CD8-positive, alpha-beta memory T cell (primary cell): ENCODE measurements at regions not wholly inside any gene's neighbourhood (a gene's known extent, or its start where the extent isn't known, plus 50 kb on each side); places are given as distances from the start of the nearest gene placed in this dataset.
"Not testable (repeated sequence)": the region's sequence is repeated elsewhere in the genome, so short reads cannot be mapped to it uniquely, and the experiment has no call there.

Experiments
- CTCF ChIA-PET: fragments of 350-600 bp; sonication (Branson Sonifier 250); formaldehyde crosslinking; loops from one replicate; lab custom pipeline; 2021; ENCODE audit warnings: antibody characterized with exemption; lab: Charles Lee
- POLR2A ChIA-PET: fragments of 350-600 bp; sonication (Branson Sonifier 250); formaldehyde crosslinking; loops from one replicate; lab custom pipeline; 2021; ENCODE audit warnings: antibody characterized with exemption; lab: Charles Lee
- DNase-seq, 5 donors: peaks; one replicate each; pipeline versions ENCODE4 v3.0.0 to v3.0.0-alpha.2; 2020 to 2022; ENCODE audit warnings: mixed read lengths in 1 of 5
- H3K27ac ChIP-seq: one replicate; pipeline ENCODE4 v1.7.0; 2013; ENCODE audit warnings: low read depth, mild to moderate bottlenecking, low read length, moderate library complexity
- H3K27me3 ChIP-seq: 2 replicates; pipeline ENCODE4 v1.7.0; 2013; ENCODE audit warnings: low read length, mild to moderate bottlenecking; ENCODE audit not compliant: insufficient read depth, poor library complexity, severe bottlenecking
- H3K36me3 ChIP-seq: 2 replicates; pipeline ENCODE4 v1.7.0; 2013; ENCODE audit warnings: mild to moderate bottlenecking, low read length, moderate library complexity; ENCODE audit not compliant: insufficient read depth
- H3K4me1 ChIP-seq: 2 replicates; pipeline ENCODE4 v1.7.0; 2013; ENCODE audit warnings: mild to moderate bottlenecking, low read length, moderate library complexity; ENCODE audit not compliant: insufficient read depth
- H3K4me3 ChIP-seq: 2 replicates; pipeline ENCODE4 v1.7.0; 2013; ENCODE audit warnings: mild to moderate bottlenecking, low read length
- H3K9me3 ChIP-seq: 2 replicates; pipeline ENCODE4 v1.7.0; 2013; ENCODE audit warnings: mild to moderate bottlenecking, low read length
- H3K27ac Mint-ChIP-seq, 8 donors: one replicate each; pipeline ENCODE4 v1.8.0; 2020 to 2021; ENCODE audit warnings: mixed read lengths in 8 of 8, mild to moderate bottlenecking in 6 of 8, inconsistent platforms in 3 of 8, moderate library complexity in 3 of 8
- H3K27me3 Mint-ChIP-seq, 2 donors: one replicate each; pipeline ENCODE4 v1.8.0; 2020 to 2021; ENCODE audit warnings: mixed read lengths in 2 of 2, mild to moderate bottlenecking in 1 of 2, moderate library complexity in 1 of 2
- H3K36me3 Mint-ChIP-seq, 3 donors: one replicate each; pipeline ENCODE4 v1.8.0; 2020 to 2021; ENCODE audit warnings: mixed read lengths in 3 of 3, inconsistent platforms in 1 of 3, mild to moderate bottlenecking in 1 of 3
- H3K4me1 Mint-ChIP-seq, 3 donors: one replicate each; pipeline ENCODE4 v1.8.0; 2020 to 2021; ENCODE audit warnings: mixed read lengths in 3 of 3, inconsistent platforms in 1 of 3, mild to moderate bottlenecking in 1 of 3
- H3K4me3 Mint-ChIP-seq, 7 donors: one replicate each; pipeline ENCODE4 v1.8.0; 2020 to 2021; ENCODE audit warnings: mixed read lengths in 7 of 7, mild to moderate bottlenecking in 6 of 7, moderate library complexity in 4 of 7, inconsistent platforms in 2 of 7
- H3K9me3 Mint-ChIP-seq, 5 donors: one replicate each; pipeline ENCODE4 v1.8.0; 2020 to 2022; ENCODE audit warnings: mixed read lengths in 5 of 5, mild to moderate bottlenecking in 3 of 5, moderate library complexity in 2 of 5, inconsistent platforms in 1 of 5

GRCh38 chr4:30124621-30125020 lies 595.5 kb upstream of the PCDH7 start:
- H3K36me3 ChIP-seq, H3K27ac Mint-ChIP-seq, DNase-seq, H3K4me1 Mint-ChIP-seq, H3K4me3 Mint-ChIP-seq, H3K27ac ChIP-seq, H3K9me3 ChIP-seq, H3K4me1 ChIP-seq, CTCF ChIA-PET, H3K27me3 ChIP-seq, H3K4me3 ChIP-seq, H3K36me3 Mint-ChIP-seq, POLR2A ChIA-PET, H3K27me3 Mint-ChIP-seq: not testable (repeated sequence)
- H3K9me3 Mint-ChIP-seq = peaks cover 3 to 25% (median 5%) of the 10 kb centered on the region in 5 donors

- no peaks in the 10 kb centered on the region for H3K36me3 Mint-ChIP-seq
- no peaks in the 10 kb centered on the region for H3K4me1 ChIP-seq
- no peak overlapping the region for H3K27ac ChIP-seq
- no peaks in the 10 kb centered on the region for H3K36me3 ChIP-seq
- no peak overlapping the region for H3K27ac Mint-ChIP-seq
- no peaks in the 10 kb centered on the region for H3K9me3 ChIP-seq
- H3K9me3 Mint-ChIP-seq = peaks cover 0 to 27% (median 5%) of the 10 kb centered on the region in 5 donors
- no peak overlapping the region for H3K4me3 Mint-ChIP-seq
- no peaks in the 10 kb centered on the region for H3K27me3 Mint-ChIP-seq
- H3K4me3 ChIP-seq = no peak overlapping the region
- CTCF ChIA-PET = no interaction called here
- no peak for DNase-seq
- no peaks in the 10 kb centered on the region for H3K27me3 ChIP-seq
- POLR2A ChIA-PET = no interaction called here
- no peaks in the 10 kb centered on the region for H3K4me1 Mint-ChIP-seq
Measured at GRCh38 chr4:30125868-30126267, 594.3 kb upstream of the PCDH7 start.

DNA sequence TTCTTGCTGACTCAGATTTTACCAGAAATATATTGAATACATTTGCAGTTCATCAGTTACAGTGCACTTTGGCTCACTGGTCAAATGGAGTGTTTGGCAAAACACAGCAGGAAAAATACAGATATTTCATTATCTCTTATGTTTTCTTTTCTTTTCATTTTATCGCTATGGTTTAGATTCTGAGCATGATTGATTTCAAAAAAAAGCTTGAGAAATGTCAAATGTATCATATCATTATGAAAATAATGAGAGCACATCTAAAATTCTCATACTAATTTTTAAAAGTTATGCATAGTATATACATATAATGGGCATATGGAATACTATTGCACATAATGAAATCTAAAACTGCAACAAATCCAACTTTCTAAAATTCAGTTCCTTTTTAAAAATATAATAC lies 593.8 kb upstream of the PCDH7 start:
- no peaks in the 10 kb centered on the region for H3K9me3 ChIP-seq
- H3K36me3 ChIP-seq = no peaks in the 10 kb centered on the region
- Mint-ChIP-seq H3K27me3 (no peaks in the 10 kb centered on the region), H3K27ac (no peak overlapping the region), H3K9me3 (peaks cover 0 to 27% (median 5%) of the 10 kb centered on the region in 5 donors), H3K4me1 (no peaks in the 10 kb centered on the region), H3K4me3 (no peak overlapping the region), H3K36me3 (no peaks in the 10 kb centered on the region)
- no peak overlapping the region for H3K4me3 ChIP-seq
- no peaks in the 10 kb centered on the region for H3K4me1 ChIP-seq
- no peak overlapping the region for H3K27ac ChIP-seq
- ChIA-PET CTCF (no interaction called here), POLR2A (no interaction called here)
- no peak for DNase-seq
- H3K27me3 ChIP-seq = no peaks in the 10 kb centered on the region

DNA sequence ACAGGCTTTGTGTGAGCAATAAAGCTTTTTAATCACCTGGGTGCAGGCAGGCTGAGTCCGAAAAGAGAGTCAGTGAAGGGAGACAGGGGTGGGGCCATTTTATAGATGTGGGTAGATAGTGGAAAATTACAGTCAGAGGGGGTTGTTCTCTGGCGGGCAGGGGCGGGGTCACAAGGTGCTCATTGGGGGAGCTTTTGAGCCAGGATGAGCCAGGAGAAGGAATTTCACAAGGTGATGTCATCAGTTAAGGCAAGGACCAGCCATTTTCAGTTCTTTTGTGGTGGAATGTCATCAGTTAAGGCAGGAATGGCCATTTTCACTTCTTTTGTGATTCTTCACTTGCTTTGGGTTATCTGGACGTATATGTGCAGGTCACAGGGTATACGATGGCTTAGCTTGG lies 571.3 kb upstream of the PCDH7 start:
- DNase-seq, H3K27me3 Mint-ChIP-seq, H3K9me3 ChIP-seq, H3K36me3 Mint-ChIP-seq, H3K27ac Mint-ChIP-seq, CTCF ChIA-PET, H3K4me3 Mint-ChIP-seq, H3K4me1 Mint-ChIP-seq, H3K36me3 ChIP-seq, POLR2A ChIA-PET, H3K4me3 ChIP-seq, H3K27ac ChIP-seq, H3K4me1 ChIP-seq, H3K27me3 ChIP-seq: not testable (repeated sequence)
- peaks cover 10 to 34% (median 13%) of the 10 kb centered on the region in 5 donors for H3K9me3 Mint-ChIP-seq

DNA sequence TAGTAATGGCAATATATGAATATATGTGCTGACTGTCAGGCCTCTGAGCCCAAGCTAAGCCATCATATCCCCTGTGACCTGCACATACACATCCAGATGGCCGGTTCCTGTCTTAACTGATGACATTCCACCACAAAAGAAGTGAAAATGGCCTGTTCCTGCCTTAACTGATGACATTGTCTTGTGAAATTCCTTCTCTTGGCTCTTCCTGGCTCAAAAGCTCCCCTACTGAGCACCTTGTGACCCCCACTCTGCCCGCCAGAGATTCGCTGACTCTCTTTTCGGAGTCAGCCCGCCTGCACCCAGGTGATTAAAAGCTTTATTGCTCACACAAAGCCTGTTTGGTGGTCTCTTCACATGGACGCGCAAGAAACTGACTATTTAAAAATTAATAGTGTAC lies 570.6 kb upstream of the PCDH7 start:
- H3K36me3 ChIP-seq, H3K36me3 Mint-ChIP-seq, H3K27ac ChIP-seq, H3K9me3 ChIP-seq, DNase-seq, H3K27ac Mint-ChIP-seq, H3K4me1 Mint-ChIP-seq, H3K4me3 Mint-ChIP-seq, H3K4me1 ChIP-seq, POLR2A ChIA-PET, H3K27me3 ChIP-seq, H3K27me3 Mint-ChIP-seq, H3K4me3 ChIP-seq, CTCF ChIA-PET: not testable (repeated sequence)
- peaks cover 8 to 40% (median 13%) of the 10 kb centered on the region in 5 donors for H3K9me3 Mint-ChIP-seq

GRCh38 chr4:30153427-30153826 lies 566.7 kb upstream of the PCDH7 start:
- CTCF ChIA-PET = no interaction called here
- H3K9me3 Mint-ChIP-seq = peaks cover 5 to 31% (median 12%) of the 10 kb centered on the region in 5 donors
- no peak overlapping the region for H3K4me3 Mint-ChIP-seq
- H3K27me3 Mint-ChIP-seq = no peaks in the 10 kb centered on the region
- Histone ChIP-seq H3K36me3 (no peaks in the 10 kb centered on the region), H3K4me3 (no peak overlapping the region), H3K27me3 (no peaks in the 10 kb centered on the region), H3K4me1 (no peaks in the 10 kb centered on the region), H3K27ac (no peak overlapping the region), H3K9me3 (no peaks in the 10 kb centered on the region)
- H3K36me3 Mint-ChIP-seq = no peaks in the 10 kb centered on the region
- DNase-seq = no peak
- POLR2A ChIA-PET = no interaction called here
- H3K4me1 Mint-ChIP-seq = no peaks in the 10 kb centered on the region
- no peak overlapping the region for H3K27ac Mint-ChIP-seq

- no peak overlapping the region for H3K4me3 ChIP-seq
- H3K4me3 Mint-ChIP-seq = no peak overlapping the region
- H3K36me3 ChIP-seq = no peaks in the 10 kb centered on the region
- no peaks in the 10 kb centered on the region for H3K9me3 ChIP-seq
- H3K27ac Mint-ChIP-seq = no peak overlapping the region
- DNase-seq = no peak
- no peaks in the 10 kb centered on the region for H3K27me3 Mint-ChIP-seq
- no peak overlapping the region for H3K27ac ChIP-seq
- no peaks in the 10 kb centered on the region for H3K27me3 ChIP-seq
- H3K9me3 Mint-ChIP-seq = peaks cover 2 to 19% (median 6%) of the 10 kb centered on the region in 5 donors
- POLR2A ChIA-PET = no interaction called here
- CTCF ChIA-PET = no interaction called here
- no peaks in the 10 kb centered on the region for H3K4me1 Mint-ChIP-seq
- H3K4me1 ChIP-seq = no peaks in the 10 kb centered on the region
- no peaks in the 10 kb centered on the region for H3K36me3 Mint-ChIP-seq
Measured at GRCh38 chr4:30160140-30160539, 560.0 kb upstream of the PCDH7 start.

DNA sequence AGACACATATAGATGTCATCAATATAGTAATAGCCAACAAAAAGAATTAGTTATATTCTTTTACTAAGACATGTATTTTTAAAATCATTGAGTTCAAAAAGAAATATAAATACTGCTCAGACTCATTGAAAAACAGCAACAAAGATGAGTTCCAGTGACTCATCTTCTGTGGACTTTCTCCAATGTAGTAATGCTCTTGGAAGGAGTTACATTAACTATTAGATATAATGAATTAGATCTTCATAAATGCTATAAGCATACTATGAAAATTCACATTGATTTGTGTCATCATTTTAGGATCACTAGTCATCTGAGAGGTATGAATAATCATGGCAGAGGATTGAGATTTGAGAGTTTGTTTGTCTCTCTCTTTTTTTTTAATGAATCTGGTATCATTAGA lies 547.8 kb upstream of the PCDH7 start:
- H3K4me3 Mint-ChIP-seq = no peak overlapping the region
- H3K36me3 Mint-ChIP-seq = no peaks in the 10 kb centered on the region
- no peak overlapping the region for H3K27ac ChIP-seq
- no peaks in the 10 kb centered on the region for H3K4me1 ChIP-seq
- H3K4me1 Mint-ChIP-seq = no peaks in the 10 kb centered on the region
- ChIA-PET CTCF (no interaction called here), POLR2A (no interaction called here)
- no peak for DNase-seq
- peaks cover 3 to 20% (median 16%) of the 10 kb centered on the region in 5 donors for H3K9me3 Mint-ChIP-seq
- no peak overlapping the region for H3K4me3 ChIP-seq
- H3K27ac Mint-ChIP-seq = no peak overlapping the region
- H3K27me3 Mint-ChIP-seq = no peaks in the 10 kb centered on the region
- H3K36me3 ChIP-seq = no peaks in the 10 kb centered on the region
- H3K27me3 ChIP-seq = no peaks in the 10 kb centered on the region
- H3K9me3 ChIP-seq = no peaks in the 10 kb centered on the region

- H3K9me3 Mint-ChIP-seq = peaks cover 10 to 25% (median 17%) of the 10 kb centered on the region in 5 donors
- no peak overlapping the region for H3K4me3 Mint-ChIP-seq
- Histone ChIP-seq H3K36me3 (no peaks in the 10 kb centered on the region), H3K27ac (no peak overlapping the region), H3K4me3 (no peak overlapping the region), H3K9me3 (no peaks in the 10 kb centered on the region), H3K4me1 (no peaks in the 10 kb centered on the region), H3K27me3 (no peaks in the 10 kb centered on the region)
- CTCF ChIA-PET = no interaction called here
- POLR2A ChIA-PET = no interaction called here
- no peak overlapping the region for H3K27ac Mint-ChIP-seq
- no peak for DNase-seq
- H3K36me3 Mint-ChIP-seq = peaks cover 0 to 1% (median 0%) of the 10 kb centered on the region in 3 donors
- H3K4me1 Mint-ChIP-seq = no peaks in the 10 kb centered on the region
- no peaks in the 10 kb centered on the region for H3K27me3 Mint-ChIP-seq
Measured at GRCh38 chr4:30181512-30181911, 538.7 kb upstream of the PCDH7 start.
